ENCODE measurements at regions not wholly inside any gene's neighbourhood (a gene's known extent, or its start where the extent isn't known, plus 50 kb on each side); places are given as distances from the start of the nearest gene placed in this dataset.

DNA sequence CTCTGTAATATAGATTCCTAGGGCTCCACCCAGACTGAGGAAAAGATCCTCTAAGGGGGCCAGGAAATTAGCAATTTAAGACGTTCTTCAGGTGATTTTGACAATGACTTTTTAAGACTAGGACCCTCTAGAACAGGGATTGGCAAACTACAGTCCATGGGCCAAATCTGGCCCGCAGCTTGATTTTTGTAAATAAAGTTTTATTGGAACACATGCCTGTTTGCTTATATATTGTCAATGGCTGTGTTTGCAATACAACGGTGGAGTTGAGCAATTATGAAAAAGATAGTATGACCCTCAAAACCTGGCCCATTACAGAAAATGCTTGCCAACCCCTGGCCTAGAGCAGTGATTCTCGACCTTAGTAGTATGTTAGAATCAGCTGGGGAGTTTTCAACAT lies 181.9 kb downstream of the SOX9 start:
- H3K36me3 Mint-ChIP-seq (ENCODE audit: low read depth), result no peaks in the 10 kb centered on the region
- no peak overlapping the region for H3K4me3 ChIP-seq
- ATAC-seq (no peak), DNase-seq (ENCODE audit: low spot score) (no peak)
- no peaks in the 10 kb centered on the region for H3K36me3 ChIP-seq (ENCODE audit: insufficient read depth)
- H3K4me2 ChIP-seq, result no peak overlapping the region
- H4K20me1 ChIP-seq (replicated peaks; ENCODE audit: insufficient read depth), result no peaks in the 10 kb centered on the region
- no peaks in the 10 kb centered on the region for H3K4me1 ChIP-seq (ENCODE audit: insufficient read depth)
- no peaks in the 10 kb centered on the region for H3K27me3 ChIP-seq (ENCODE audit: insufficient read depth)
- no peak overlapping the region for H3K27ac ChIP-seq (ENCODE audit: low read depth)
- no peaks in the 10 kb centered on the region for H3K79me2 ChIP-seq (replicated peaks; ENCODE audit: insufficient read depth)
- no peaks in the 10 kb centered on the region for H3F3A ChIP-seq (replicated peaks; ENCODE audit: low read depth)
- no peaks in the 10 kb centered on the region for H3K9me3 Mint-ChIP-seq
- no peak overlapping the region for H3K27ac Mint-ChIP-seq
- peaks cover 2% of the 10 kb centered on the region for H3K27me3 Mint-ChIP-seq (ENCODE audit: insufficient read depth, low read depth, poor library complexity)
- H3K4me1 Mint-ChIP-seq, result no peaks in the 10 kb centered on the region; the same call in 1 of the 3 replicates
- no peaks in the 10 kb centered on the region for H3K9me2 ChIP-seq (ENCODE audit: insufficient read depth)
- no peak overlapping the region for H2AFZ ChIP-seq
- no peak overlapping the region for H3K4me3 Mint-ChIP-seq
- no peak for TF ChIP-seq JUNB (IDR thresholded peaks at IDR 0.05; ENCODE audit: unreplicated experiment)
- TF ChIP-seq ZNF331 (CRISPR knock-in tag; IDR thresholded peaks at IDR 0.05; ENCODE audit: low read depth), result no peak
- TF ChIP-seq, protein P1, sequence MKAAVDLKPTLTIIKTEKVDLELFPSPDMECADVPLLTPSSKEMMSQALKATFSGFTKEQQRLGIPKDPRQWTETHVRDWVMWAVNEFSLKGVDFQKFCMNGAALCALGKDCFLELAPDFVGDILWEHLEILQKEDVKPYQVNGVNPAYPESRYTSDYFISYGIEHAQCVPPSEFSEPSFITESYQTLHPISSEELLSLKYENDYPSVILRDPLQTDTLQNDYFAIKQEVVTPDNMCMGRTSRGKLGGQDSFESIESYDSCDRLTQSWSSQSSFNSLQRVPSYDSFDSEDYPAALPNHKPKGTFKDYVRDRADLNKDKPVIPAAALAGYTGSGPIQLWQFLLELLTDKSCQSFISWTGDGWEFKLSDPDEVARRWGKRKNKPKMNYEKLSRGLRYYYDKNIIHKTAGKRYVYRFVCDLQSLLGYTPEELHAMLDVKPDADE (IDR thresholded peaks at IDR 0.05), result no peak
- TF ChIP-seq, protein P2, sequence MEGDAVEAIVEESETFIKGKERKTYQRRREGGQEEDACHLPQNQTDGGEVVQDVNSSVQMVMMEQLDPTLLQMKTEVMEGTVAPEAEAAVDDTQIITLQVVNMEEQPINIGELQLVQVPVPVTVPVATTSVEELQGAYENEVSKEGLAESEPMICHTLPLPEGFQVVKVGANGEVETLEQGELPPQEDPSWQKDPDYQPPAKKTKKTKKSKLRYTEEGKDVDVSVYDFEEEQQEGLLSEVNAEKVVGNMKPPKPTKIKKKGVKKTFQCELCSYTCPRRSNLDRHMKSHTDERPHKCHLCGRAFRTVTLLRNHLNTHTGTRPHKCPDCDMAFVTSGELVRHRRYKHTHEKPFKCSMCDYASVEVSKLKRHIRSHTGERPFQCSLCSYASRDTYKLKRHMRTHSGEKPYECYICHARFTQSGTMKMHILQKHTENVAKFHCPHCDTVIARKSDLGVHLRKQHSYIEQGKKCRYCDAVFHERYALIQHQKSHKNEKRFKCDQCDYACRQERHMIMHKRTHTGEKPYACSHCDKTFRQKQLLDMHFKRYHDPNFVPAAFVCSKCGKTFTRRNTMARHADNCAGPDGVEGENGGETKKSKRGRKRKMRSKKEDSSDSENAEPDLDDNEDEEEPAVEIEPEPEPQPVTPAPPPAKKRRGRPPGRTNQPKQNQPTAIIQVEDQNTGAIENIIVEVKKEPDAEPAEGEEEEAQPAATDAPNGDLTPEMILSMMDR (conservative IDR thresholded peaks at IDR 0.05; ENCODE audit: low read depth in 2 of 2), result no peak
- TF ChIP-seq CREB1 (CRISPR knock-in tag; IDR thresholded peaks at IDR 0.05; ENCODE audit: low read depth), result no peak
- TF ChIP-seq, protein P3, sequence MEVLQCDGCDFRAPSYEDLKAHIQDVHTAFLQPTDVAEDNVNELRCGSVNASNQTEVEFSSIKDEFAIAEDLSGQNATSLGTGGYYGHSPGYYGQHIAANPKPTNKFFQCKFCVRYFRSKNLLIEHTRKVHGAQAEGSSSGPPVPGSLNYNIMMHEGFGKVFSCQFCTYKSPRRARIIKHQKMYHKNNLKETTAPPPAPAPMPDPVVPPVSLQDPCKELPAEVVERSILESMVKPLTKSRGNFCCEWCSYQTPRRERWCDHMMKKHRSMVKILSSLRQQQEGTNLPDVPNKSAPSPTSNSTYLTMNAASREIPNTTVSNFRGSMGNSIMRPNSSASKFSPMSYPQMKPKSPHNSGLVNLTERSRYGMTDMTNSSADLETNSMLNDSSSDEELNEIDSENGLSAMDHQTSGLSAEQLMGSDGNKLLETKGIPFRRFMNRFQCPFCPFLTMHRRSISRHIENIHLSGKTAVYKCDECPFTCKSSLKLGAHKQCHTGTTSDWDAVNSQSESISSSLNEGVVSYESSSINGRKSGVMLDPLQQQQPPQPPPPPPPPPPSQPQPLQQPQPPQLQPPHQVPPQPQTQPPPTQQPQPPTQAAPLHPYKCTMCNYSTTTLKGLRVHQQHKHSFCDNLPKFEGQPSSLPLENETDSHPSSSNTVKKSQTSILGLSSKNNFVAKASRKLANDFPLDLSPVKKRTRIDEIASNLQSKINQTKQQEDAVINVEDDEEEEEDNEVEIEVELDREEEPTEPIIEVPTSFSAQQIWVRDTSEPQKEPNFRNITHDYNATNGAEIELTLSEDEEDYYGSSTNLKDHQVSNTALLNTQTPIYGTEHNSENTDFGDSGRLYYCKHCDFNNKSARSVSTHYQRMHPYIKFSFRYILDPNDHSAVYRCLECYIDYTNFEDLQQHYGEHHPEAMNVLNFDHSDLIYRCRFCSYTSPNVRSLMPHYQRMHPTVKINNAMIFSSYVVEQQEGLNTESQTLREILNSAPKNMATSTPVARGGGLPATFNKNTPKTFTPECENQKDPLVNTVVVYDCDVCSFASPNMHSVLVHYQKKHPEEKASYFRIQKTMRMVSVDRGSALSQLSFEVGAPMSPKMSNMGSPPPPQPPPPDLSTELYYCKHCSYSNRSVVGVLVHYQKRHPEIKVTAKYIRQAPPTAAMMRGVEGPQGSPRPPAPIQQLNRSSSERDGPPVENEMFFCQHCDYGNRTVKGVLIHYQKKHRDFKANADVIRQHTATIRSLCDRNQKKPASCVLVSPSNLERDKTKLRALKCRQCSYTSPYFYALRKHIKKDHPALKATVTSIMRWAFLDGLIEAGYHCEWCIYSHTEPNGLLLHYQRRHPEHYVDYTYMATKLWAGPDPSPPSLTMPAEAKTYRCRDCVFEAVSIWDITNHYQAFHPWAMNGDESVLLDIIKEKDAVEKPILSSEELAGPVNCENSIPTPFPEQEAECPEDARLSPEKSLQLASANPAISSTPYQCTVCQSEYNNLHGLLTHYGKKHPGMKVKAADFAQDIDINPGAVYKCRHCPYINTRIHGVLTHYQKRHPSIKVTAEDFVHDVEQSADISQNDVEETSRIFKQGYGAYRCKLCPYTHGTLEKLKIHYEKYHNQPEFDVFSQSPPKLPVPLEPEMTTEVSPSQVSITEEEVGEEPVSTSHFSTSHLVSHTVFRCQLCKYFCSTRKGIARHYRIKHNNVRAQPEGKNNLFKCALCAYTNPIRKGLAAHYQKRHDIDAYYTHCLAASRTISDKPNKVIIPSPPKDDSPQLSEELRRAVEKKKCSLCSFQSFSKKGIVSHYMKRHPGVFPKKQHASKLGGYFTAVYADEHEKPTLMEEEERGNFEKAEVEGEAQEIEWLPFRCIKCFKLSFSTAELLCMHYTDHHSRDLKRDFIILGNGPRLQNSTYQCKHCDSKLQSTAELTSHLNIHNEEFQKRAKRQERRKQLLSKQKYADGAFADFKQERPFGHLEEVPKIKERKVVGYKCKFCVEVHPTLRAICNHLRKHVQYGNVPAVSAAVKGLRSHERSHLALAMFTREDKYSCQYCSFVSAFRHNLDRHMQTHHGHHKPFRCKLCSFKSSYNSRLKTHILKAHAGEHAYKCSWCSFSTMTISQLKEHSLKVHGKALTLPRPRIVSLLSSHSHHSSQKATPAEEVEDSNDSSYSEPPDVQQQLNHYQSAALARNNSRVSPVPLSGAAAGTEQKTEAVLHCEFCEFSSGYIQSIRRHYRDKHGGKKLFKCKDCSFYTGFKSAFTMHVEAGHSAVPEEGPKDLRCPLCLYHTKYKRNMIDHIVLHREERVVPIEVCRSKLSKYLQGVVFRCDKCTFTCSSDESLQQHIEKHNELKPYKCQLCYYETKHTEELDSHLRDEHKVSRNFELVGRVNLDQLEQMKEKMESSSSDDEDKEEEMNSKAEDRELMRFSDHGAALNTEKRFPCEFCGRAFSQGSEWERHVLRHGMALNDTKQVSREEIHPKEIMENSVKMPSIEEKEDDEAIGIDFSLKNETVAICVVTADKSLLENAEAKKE (CRISPR knock-in tag; IDR thresholded peaks at IDR 0.05), result no peak
- no peak for TF ChIP-seq EZH2phosphoT487 (IDR thresholded peaks at IDR 0.05; ENCODE audit: unreplicated experiment)
- TF ChIP-seq STAT1 (IDR thresholded peaks at IDR 0.05; ENCODE audit: unreplicated experiment), result no peak
- no peak for TF ChIP-seq EZH2 (IDR thresholded peaks at IDR 0.05; ENCODE audit: low read depth, unreplicated experiment)
- no peak for TF ChIP-seq REST (IDR thresholded peaks at IDR 0.05; ENCODE audit: unreplicated experiment)
- TF ChIP-seq NANOG (IDR thresholded peaks at IDR 0.05; ENCODE audit: borderline replicate concordance), result no peak

All from GM23338 (cell line).